ENCODE measurements at regions not wholly inside any gene's neighbourhood (a gene's known extent, or its start where the extent isn't known, plus 50 kb on each side); places are given as distances from the start of the nearest gene placed in this dataset.

GRCh38 chr4:178027796-178028195 is 585.6 kb upstream of the AGA start:
- TF ChIP-seq, protein P1, sequence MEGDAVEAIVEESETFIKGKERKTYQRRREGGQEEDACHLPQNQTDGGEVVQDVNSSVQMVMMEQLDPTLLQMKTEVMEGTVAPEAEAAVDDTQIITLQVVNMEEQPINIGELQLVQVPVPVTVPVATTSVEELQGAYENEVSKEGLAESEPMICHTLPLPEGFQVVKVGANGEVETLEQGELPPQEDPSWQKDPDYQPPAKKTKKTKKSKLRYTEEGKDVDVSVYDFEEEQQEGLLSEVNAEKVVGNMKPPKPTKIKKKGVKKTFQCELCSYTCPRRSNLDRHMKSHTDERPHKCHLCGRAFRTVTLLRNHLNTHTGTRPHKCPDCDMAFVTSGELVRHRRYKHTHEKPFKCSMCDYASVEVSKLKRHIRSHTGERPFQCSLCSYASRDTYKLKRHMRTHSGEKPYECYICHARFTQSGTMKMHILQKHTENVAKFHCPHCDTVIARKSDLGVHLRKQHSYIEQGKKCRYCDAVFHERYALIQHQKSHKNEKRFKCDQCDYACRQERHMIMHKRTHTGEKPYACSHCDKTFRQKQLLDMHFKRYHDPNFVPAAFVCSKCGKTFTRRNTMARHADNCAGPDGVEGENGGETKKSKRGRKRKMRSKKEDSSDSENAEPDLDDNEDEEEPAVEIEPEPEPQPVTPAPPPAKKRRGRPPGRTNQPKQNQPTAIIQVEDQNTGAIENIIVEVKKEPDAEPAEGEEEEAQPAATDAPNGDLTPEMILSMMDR (IDR thresholded peaks at IDR 0.05), result no peak
- no peak for TF ChIP-seq POLR2A (IDR thresholded peaks at IDR 0.05)
